ENCODE measurements at regions not wholly inside any gene's neighbourhood (a gene's known extent, or its start where the extent isn't known, plus 50 kb on each side); places are given as distances from the start of the nearest gene placed in this dataset.

DNA sequence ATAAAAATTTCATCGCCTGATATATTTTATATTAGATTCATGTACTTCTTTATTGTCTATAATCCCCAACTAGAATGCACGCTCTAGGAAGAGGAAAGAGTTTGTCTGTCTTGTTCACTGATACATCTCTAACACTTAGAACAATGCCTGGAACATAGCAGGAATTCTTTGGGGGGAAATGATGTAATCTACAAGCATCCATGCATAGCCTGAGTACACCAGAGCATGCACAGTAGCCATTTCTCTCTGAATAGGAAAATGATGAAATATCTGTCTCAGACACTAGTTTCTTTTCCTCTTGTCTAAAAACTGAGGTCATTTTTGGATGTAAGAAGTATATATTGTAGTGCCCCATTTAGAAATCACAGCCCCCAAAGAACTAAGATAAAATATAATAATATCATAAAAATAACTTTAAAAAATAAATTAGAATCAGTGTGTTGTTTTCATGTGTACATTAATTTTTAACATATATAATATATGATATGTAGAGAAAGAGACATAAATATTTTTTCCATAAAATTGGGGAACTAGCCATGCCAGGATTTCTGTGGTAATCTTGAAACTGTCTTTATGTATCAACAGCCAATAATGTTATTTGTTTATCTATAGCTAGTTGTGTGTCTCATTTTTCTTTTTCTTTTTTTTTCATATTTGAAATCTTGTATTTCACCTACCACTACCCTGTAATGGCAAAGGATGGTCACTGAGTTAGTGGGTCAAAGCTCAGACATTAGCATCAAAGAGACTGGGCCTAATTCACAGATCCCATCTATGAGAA is 155.6 kb upstream of the TMCC3 start:
- DNase-seq (peak in 2 of 3 donors; percentile 38 to 50), ATAC-seq (ENCODE audit: insufficient read depth, low FRiP score) (no peak)
- Histone ChIP-seq H3K4me1 (ENCODE audit: control insufficient read depth in 5 of 5, insufficient read depth in 5 of 5, low read length in 5 of 5) (peaks cover 0 to 2% (median 0%) of the 10 kb centered on the region in 5 donors), H3K36me3 (ENCODE audit: control insufficient read depth in 4 of 4, insufficient read depth in 4 of 4, low read length in 4 of 4) (no peaks in the 10 kb centered on the region), H3K27me3 (ENCODE audit: control insufficient read depth in 3 of 3, insufficient read depth in 3 of 3, low read length in 2 of 3) (no peaks in the 10 kb centered on the region), H3K27ac (ENCODE audit: low read depth in 1 of 2, low read length in 1 of 2) (no peak overlapping the region), H3K9ac (ENCODE audit: insufficient read depth in 1 of 2, low read length in 2 of 2) (no peak overlapping the region), H3K9me3 (ENCODE audit: control insufficient read depth in 4 of 4, insufficient read depth in 3 of 4, low read length in 3 of 4) (peaks cover 0 to 3% (median 1%) of the 10 kb centered on the region in 4 donors), H3K4me3 (no peak overlapping the region)
- 74 to 82% methylated on average over 2 of the region's 2 CpGs for WGBS, 2 donors
- TF ChIP-seq, protein P1, sequence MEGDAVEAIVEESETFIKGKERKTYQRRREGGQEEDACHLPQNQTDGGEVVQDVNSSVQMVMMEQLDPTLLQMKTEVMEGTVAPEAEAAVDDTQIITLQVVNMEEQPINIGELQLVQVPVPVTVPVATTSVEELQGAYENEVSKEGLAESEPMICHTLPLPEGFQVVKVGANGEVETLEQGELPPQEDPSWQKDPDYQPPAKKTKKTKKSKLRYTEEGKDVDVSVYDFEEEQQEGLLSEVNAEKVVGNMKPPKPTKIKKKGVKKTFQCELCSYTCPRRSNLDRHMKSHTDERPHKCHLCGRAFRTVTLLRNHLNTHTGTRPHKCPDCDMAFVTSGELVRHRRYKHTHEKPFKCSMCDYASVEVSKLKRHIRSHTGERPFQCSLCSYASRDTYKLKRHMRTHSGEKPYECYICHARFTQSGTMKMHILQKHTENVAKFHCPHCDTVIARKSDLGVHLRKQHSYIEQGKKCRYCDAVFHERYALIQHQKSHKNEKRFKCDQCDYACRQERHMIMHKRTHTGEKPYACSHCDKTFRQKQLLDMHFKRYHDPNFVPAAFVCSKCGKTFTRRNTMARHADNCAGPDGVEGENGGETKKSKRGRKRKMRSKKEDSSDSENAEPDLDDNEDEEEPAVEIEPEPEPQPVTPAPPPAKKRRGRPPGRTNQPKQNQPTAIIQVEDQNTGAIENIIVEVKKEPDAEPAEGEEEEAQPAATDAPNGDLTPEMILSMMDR (IDR thresholded peaks at IDR 0.05; ENCODE audit: control extremely low read depth, extremely low read depth) = no peak

DNA sequence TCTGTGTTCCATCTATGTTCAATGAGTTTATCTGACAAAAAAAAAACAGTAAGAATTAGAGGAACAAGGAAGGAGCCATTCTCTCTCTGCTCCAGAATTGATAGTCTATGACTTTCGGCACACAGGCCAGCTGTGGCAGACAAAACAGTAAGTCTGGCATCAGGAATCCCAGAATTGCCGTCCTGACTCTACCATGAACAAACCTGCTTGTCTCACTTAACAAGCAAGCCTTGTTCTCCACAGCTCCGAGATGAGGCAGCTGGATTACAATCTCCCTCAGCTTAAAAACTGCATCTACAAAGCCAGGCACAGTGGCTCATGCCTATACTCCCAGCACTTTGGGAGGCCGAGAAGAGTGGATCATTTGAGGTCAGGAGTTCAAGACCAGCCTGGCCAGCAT is 153.6 kb upstream of the TMCC3 start:
- no peak for ATAC-seq (ENCODE audit: insufficient read depth, low FRiP score)
- no peak overlapping the region for H3K9ac ChIP-seq (ENCODE audit: insufficient read depth in 1 of 2, low read length in 2 of 2)

DNA sequence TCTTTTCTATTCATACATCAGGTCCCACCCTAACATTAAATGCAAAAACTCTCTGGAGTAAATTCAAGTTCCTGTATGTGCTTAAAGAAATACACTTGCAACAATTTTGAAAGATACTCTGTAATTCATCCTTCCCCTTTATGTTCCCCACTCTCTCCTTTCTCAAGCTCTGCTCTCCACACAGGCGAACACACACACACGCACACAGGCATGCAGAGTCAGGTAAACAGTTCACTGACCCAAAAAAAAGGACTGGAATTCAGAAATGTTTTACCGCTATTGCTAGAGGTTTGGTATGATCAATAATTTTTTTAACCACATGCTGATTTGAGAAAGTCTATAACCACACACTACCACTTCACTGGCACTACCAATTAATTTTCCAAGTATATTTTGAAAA is 152.4 kb upstream of the TMCC3 start:
- ATAC-seq (ENCODE audit: insufficient read depth, low FRiP score) = no peak

More for the DNA sequence above, 153.6 kb upstream of the TMCC3 start:
- Histone ChIP-seq H3K9me3 (ENCODE audit: control insufficient read depth in 4 of 4, insufficient read depth in 3 of 4, low read length in 3 of 4) (no peaks in the 10 kb centered on the region), H3K27me3 (ENCODE audit: control insufficient read depth in 3 of 3, insufficient read depth in 3 of 3, low read length in 2 of 3) (no peaks in the 10 kb centered on the region), H3K4me3 (no peak overlapping the region), H3K4me1 (ENCODE audit: control insufficient read depth in 5 of 5, insufficient read depth in 5 of 5, low read length in 5 of 5) (peaks cover 0 to 2% (median 0%) of the 10 kb centered on the region in 5 donors), H3K27ac (ENCODE audit: low read depth in 1 of 2, low read length in 1 of 2) (no peak overlapping the region), H3K36me3 (ENCODE audit: control insufficient read depth in 4 of 4, insufficient read depth in 4 of 4, low read length in 4 of 4) (no peaks in the 10 kb centered on the region)
- TF ChIP-seq, protein P1 (IDR thresholded peaks at IDR 0.05; ENCODE audit: control extremely low read depth, extremely low read depth) = no peak
- no peak for DNase-seq
- WGBS, 2 donors = 67 to 68% methylated on average over 4 of the region's 4 CpGs

More for the DNA sequence above, 152.4 kb upstream of the TMCC3 start:
- no peaks in the 10 kb centered on the region for H3K9me3 ChIP-seq (ENCODE audit: control insufficient read depth in 4 of 4, insufficient read depth in 3 of 4, low read length in 3 of 4)
- no peak overlapping the region for H3K9ac ChIP-seq (ENCODE audit: insufficient read depth in 1 of 2, low read length in 2 of 2)
- H3K36me3 ChIP-seq (ENCODE audit: control insufficient read depth in 4 of 4, insufficient read depth in 4 of 4, low read length in 4 of 4) = no peaks in the 10 kb centered on the region
- peaks cover 0 to 2% (median 0%) of the 10 kb centered on the region in 5 donors for H3K4me1 ChIP-seq (ENCODE audit: control insufficient read depth in 5 of 5, insufficient read depth in 5 of 5, low read length in 5 of 5)
- DNase-seq = no peak
- H3K27me3 ChIP-seq (ENCODE audit: control insufficient read depth in 3 of 3, insufficient read depth in 3 of 3, low read length in 2 of 3) = no peaks in the 10 kb centered on the region
- no peak overlapping the region for H3K27ac ChIP-seq (ENCODE audit: low read depth in 1 of 2, low read length in 1 of 2)
- WGBS, 2 donors = 64 to 81% methylated on average over 3 of the region's 3 CpGs
- no peak overlapping the region for H3K4me3 ChIP-seq
- TF ChIP-seq, protein P1 (IDR thresholded peaks at IDR 0.05; ENCODE audit: control extremely low read depth, extremely low read depth) = no peak

All from lung (tissue), 11 donors.